ENCODE measurements at regions not wholly inside any gene's neighbourhood (a gene's known extent, or its start where the extent isn't known, plus 50 kb on each side); places are given as distances from the start of the nearest gene placed in this dataset.

DNA sequence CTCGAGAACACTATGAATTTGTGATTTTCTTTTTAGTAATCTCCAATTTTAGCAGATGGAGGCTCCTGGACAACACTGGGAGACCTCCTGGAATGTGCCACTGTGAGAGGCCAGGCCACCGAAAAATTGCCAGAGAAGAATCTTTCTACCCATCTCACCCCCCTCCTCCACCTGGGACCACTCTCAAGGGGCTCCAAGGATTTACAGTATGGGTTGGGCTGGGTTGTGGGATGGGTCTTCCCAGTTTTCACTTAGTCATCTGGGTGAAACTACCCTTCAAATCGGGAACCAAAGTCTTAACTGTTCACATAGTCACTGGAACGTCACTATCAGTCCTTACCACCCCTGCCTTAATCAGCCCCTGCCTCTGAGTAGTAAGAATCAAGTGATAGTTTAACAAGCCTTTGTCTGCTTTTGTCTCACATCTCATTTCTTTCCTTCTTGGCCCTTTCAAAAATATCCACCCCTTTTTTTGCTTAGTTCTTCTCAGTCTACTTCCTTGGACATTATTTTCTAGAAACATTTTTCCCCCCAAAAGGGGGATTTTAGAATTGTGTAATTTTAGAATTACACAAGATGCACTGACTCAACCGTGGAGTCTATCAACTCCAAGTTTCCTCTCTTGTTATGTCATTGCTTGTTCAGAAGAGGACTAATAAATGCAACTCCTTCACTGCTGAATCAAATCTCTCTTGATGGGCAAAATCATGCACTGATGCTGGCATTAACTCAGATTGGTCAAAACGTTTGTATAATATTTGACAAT lies 148.2 kb upstream of the MOCS1 start:
- no peaks in the 10 kb centered on the region for H3K4me1 ChIP-seq
- ATAC-seq, result no peak
- H3K4me3 ChIP-seq, result no peak overlapping the region
- no peak overlapping the region for H3K27ac ChIP-seq
- H3K27me3 ChIP-seq, result peaks cover 12% of the 10 kb centered on the region
- TF ChIP-seq, protein P1, sequence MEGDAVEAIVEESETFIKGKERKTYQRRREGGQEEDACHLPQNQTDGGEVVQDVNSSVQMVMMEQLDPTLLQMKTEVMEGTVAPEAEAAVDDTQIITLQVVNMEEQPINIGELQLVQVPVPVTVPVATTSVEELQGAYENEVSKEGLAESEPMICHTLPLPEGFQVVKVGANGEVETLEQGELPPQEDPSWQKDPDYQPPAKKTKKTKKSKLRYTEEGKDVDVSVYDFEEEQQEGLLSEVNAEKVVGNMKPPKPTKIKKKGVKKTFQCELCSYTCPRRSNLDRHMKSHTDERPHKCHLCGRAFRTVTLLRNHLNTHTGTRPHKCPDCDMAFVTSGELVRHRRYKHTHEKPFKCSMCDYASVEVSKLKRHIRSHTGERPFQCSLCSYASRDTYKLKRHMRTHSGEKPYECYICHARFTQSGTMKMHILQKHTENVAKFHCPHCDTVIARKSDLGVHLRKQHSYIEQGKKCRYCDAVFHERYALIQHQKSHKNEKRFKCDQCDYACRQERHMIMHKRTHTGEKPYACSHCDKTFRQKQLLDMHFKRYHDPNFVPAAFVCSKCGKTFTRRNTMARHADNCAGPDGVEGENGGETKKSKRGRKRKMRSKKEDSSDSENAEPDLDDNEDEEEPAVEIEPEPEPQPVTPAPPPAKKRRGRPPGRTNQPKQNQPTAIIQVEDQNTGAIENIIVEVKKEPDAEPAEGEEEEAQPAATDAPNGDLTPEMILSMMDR (IDR thresholded peaks at IDR 0.05), result no peak
- no peak for TF ChIP-seq POLR2A (IDR thresholded peaks at IDR 0.05)
- TF ChIP-seq POLR2AphosphoS5 (IDR thresholded peaks at IDR 0.05), result no peak
- no peak for TF ChIP-seq EP300 (IDR thresholded peaks at IDR 0.05)
- 60 to 73% methylated on average over 4 to 6 of the region's 6 CpGs for WGBS, 2 donors (ENCODE audit: low coverage in 1 of 2)
- no peaks in the 10 kb centered on the region for H3K36me3 ChIP-seq
- H3K9me3 ChIP-seq, result no peaks in the 10 kb centered on the region

DNA sequence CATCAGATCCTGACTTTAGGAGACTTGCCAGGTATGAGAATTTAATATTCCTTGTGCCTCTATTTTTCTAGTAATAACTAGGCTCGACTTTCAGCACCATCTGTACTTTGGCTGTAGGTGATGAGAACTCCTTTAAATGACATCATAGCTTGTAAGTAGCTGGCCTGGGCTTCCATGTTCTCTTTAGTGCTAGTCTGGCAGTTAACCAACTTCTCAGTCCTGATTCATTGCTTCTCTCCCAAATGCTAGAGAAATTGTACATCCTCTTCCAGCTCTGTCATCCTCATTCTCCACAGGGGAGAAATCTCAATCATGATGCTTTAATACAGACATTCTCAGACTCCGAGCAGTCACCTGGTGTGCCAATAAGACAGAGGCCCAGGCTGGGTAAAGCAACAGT lies 143.5 kb upstream of the MOCS1 start:
- no peaks in the 10 kb centered on the region for H3K36me3 ChIP-seq
- H3K4me1 ChIP-seq, result no peaks in the 10 kb centered on the region
- WGBS, 2 donors (ENCODE audit: low coverage in 1 of 2), result 57 to 83% methylated on average over 2 of the region's 2 CpGs
- TF ChIP-seq, protein P1 (IDR thresholded peaks at IDR 0.05), result no peak
- TF ChIP-seq EP300 (IDR thresholded peaks at IDR 0.05) (no peak), POLR2AphosphoS5 (IDR thresholded peaks at IDR 0.05) (no peak), POLR2A (IDR thresholded peaks at IDR 0.05) (no peak)
- ATAC-seq, result no peak
- no peak overlapping the region for H3K4me3 ChIP-seq
- no peak overlapping the region for H3K27ac ChIP-seq
- no peaks in the 10 kb centered on the region for H3K9me3 ChIP-seq
- peaks cover 39% of the 10 kb centered on the region for H3K27me3 ChIP-seq

DNA sequence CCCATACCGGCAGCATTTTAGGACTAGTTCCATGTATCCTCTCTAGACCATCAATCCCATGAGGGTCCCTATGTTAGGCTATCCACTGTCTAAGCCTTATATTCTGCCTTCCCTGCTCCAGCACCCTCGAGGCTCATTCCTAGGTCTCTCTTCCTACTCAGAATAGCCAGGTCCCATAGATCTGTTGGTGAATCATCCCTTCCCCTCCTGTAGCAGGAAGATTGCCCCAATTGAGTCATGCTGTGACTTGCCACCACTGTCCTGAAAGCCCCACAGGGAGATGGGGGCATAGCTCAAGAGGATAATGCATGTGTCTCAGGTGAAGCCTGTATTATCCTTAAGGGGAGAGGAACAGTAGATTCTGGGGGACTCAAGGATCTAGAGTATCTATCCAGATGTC lies 143.1 kb upstream of the MOCS1 start:
- ATAC-seq, result no peak
- Histone ChIP-seq H3K4me3 (no peak overlapping the region), H3K36me3 (no peaks in the 10 kb centered on the region), H3K27ac (no peak overlapping the region), H3K27me3 (peaks cover 39% of the 10 kb centered on the region), H3K4me1 (no peaks in the 10 kb centered on the region), H3K9me3 (no peaks in the 10 kb centered on the region)
- no peak for TF ChIP-seq POLR2A (IDR thresholded peaks at IDR 0.05)
- TF ChIP-seq POLR2AphosphoS5 (IDR thresholded peaks at IDR 0.05), result no peak
- TF ChIP-seq, protein P1 (IDR thresholded peaks at IDR 0.05), result no peak
- no peak for TF ChIP-seq EP300 (IDR thresholded peaks at IDR 0.05)
- 75 to 79% methylated on average over 2 of the region's 2 CpGs for WGBS, 2 donors (ENCODE audit: low coverage in 1 of 2)

DNA sequence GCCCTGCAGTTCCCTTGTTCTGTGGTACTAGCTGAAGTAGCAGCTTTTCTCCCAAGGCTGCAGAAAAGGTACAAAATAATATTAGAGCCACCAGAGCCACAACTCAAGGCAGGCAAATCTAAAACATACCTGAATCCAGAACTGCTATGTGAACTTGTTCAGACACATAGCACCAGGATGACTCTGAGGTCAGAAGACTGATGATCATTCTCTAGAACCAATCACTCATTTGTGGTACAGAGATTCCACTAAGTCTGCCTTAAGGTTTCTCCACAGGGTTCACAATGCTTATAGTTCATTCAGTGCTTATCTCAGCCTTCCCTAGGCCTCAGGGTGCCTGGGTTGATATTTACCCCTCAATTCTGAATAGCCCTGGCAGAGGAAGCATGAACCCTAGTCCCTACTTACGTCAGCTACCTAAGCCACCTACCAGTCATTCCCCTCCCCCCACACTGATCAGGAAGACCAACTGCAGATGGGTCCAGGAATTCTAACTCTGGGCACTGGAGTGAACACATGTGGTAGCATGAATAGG lies 140.9 kb upstream of the MOCS1 start:
- Histone ChIP-seq H3K36me3 (no peaks in the 10 kb centered on the region), H3K4me3 (no peak overlapping the region), H3K9me3 (no peaks in the 10 kb centered on the region), H3K27me3 (peaks cover 39% of the 10 kb centered on the region), H3K4me1 (no peaks in the 10 kb centered on the region), H3K27ac (no peak overlapping the region)
- 73% methylated on average over 1 of the region's 1 CpG; no CpG with 5 or more reads in 1 of the 2 donors for WGBS, 2 donors (ENCODE audit: low coverage in 1 of 2)
- ATAC-seq, result no peak
- TF ChIP-seq, protein P1 (IDR thresholded peaks at IDR 0.05), result no peak
- no peak for TF ChIP-seq POLR2A (IDR thresholded peaks at IDR 0.05)

Data from gastroesophageal sphincter (tissue), 4 donors.